Hematopoietic multipotent progenitor cell treated with erythropoietin and hydrocortisone succinate and interleukin-3 and kit ligand, for 15 days (in vitro differentiated cells): ENCODE measurements at regions not wholly inside any gene's neighbourhood (a gene's known extent, or its start where the extent isn't known, plus 50 kb on each side); places are given as distances from the start of the nearest gene placed in this dataset.

Experiments used
- DNase-seq: peaks from one replicate; pipeline ENCODE4 v3.0.0-alpha.2; 2015; ENCODE audit warnings: low spot score

- no peak for DNase-seq
These were observed 508.1 kb upstream of the CHAC2 start for GRCh38 chr2:53259395-53260009.

GRCh38 chr2:53257287-53257686 is 510.3 kb upstream of the CHAC2 start:
- no peak for DNase-seq

GRCh38 chr2:53253244-53253643 is 514.4 kb upstream of the CHAC2 start:
- no peak for DNase-seq

GRCh38 chr2:53252115-53252514 is 515.5 kb upstream of the CHAC2 start:
- no peak for DNase-seq

GRCh38 chr2:53247956-53248735 is 519.5 kb upstream of the CHAC2 start:
- no peak for DNase-seq

- DNase-seq: no peak
These were observed 524.2 kb upstream of the CHAC2 start for GRCh38 chr2:53243430-53243829.

GRCh38 chr2:53242090-53242489 is 525.5 kb upstream of the CHAC2 start:
- DNase-seq: no peak

GRCh38 chr2:53235836-53236582 is 531.6 kb upstream of the CHAC2 start:
- no peak for DNase-seq

- DNase-seq: no peak
These were observed 533.1 kb upstream of the CHAC2 start for GRCh38 chr2:53234548-53234903.

- DNase-seq: no peak
These were observed 533.7 kb upstream of the CHAC2 start for GRCh38 chr2:53233759-53234547.

GRCh38 chr2:53231908-53232307 is 535.7 kb upstream of the CHAC2 start:
- no peak for DNase-seq

- no peak for DNase-seq
These were observed 536.9 kb upstream of the CHAC2 start for GRCh38 chr2:53230691-53231090.

GRCh38 chr2:53227535-53227934 is 540.1 kb upstream of the CHAC2 start:
- no peak for DNase-seq

GRCh38 chr2:53220969-53221368 is 546.6 kb upstream of the CHAC2 start:
- no peak for DNase-seq

- DNase-seq: no peak
These were observed 550.4 kb upstream of the CHAC2 start for GRCh38 chr2:53217250-53217649.

- no peak for DNase-seq
These were observed 550.8 kb upstream of the CHAC2 start for GRCh38 chr2:53216805-53217204.

- DNase-seq: no peak
These were observed 555.0 kb upstream of the CHAC2 start for GRCh38 chr2:53212576-53212975.

GRCh38 chr2:53211201-53211774 is 556.3 kb upstream of the CHAC2 start:
- no peak for DNase-seq

- no peak for DNase-seq
These were observed 557.1 kb upstream of the CHAC2 start for GRCh38 chr2:53210538-53210937.

GRCh38 chr2:53209679-53210458 is 557.7 kb upstream of the CHAC2 start:
- no peak for DNase-seq

GRCh38 chr2:53208815-53209214 is 558.8 kb upstream of the CHAC2 start:
- DNase-seq: no peak
